HEK293T (cell line): ENCODE measurements at regions not wholly inside any gene's neighbourhood (a gene's known extent, or its start where the extent isn't known, plus 50 kb on each side); places are given as distances from the start of the nearest gene placed in this dataset.

Source experiments
- BHLHE40 ChIP-seq: fragments of 450-650 bp; IDR thresholded peaks from 2 replicates; pipeline ENCODE4 v1.6.1; 2016; ENCODE audit warnings: mild to moderate bottlenecking, moderate library complexity, borderline replicate concordance
- ELF4 ChIP-seq: fragments of 450-650 bp; IDR thresholded peaks from 2 replicates; pipeline ENCODE4 v1.6.1; 2017; ENCODE audit warnings: antibody characterized with exemption
- FOXA1 ChIP-seq: fragments of 450-650 bp; IDR thresholded peaks from 2 replicates; pipeline ENCODE4 v1.6.1; 2016; ENCODE audit warnings: mild to moderate bottlenecking
- FOXM1 ChIP-seq: fragments of 450-650 bp; IDR thresholded peaks from 2 replicates; pipeline ENCODE4 v1.6.1; 2017; ENCODE audit warnings: mild to moderate bottlenecking, borderline replicate concordance
- NFRKB ChIP-seq: fragments of 450-650 bp; IDR thresholded peaks from 2 replicates; pipeline ENCODE4 v1.6.1; 2016; ENCODE audit warnings: mild to moderate bottlenecking, moderate library complexity
- PKNOX1 ChIP-seq: fragments of 450-650 bp; IDR thresholded peaks from 2 replicates; pipeline ENCODE4 v1.6.1; 2016

DNA sequence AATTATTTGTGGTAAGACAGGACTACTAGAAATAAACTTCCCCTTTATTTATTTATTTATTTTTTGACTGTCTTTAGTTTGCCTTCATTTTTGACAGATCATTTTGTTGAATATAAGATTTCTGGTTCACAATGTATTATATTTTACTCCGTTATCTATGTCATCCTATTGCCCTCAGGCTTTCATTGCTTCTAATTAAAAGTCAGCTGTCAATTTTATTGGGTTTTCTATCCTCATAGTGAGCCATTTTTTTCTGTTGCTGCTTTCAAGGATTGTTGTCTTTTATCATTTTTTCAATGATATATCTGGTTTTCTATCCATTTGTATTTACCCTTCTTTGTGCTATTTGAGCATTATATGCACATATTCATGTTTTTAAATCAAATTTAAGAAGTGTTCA is 866.2 kb downstream of the LRRIQ3 start:
- TF ChIP-seq BHLHE40 (no peak), NFRKB (no peak), FOXM1 (no peak), PKNOX1 (no peak), ELF4 (no peak), FOXA1 (no peak)
